Activated T-cell treated with anti-CD3 and anti-CD28 coated beads, Interleukin-2, amount 50 U/mL, for 24 hours (primary cell): ENCODE measurements at regions not wholly inside any gene's neighbourhood (a gene's known extent, or its start where the extent isn't known, plus 50 kb on each side); places are given as distances from the start of the nearest gene placed in this dataset.

Experiments
- DNase-seq: peaks from one replicate; pipeline ENCODE4 v3.0.0-alpha.2; 2020
- H3K27ac Mint-ChIP-seq: 2 replicates; pipeline ENCODE4 v1.8.0; 2020; ENCODE audit warnings: mild to moderate bottlenecking, mixed read lengths
- H3K27me3 Mint-ChIP-seq: 2 replicates; pipeline ENCODE4 v1.8.0; 2020; ENCODE audit warnings: mixed read lengths
- H3K36me3 Mint-ChIP-seq: 2 replicates; pipeline ENCODE4 v1.8.0; 2020; ENCODE audit warnings: low read depth, mixed read lengths
- H3K4me1 Mint-ChIP-seq: 2 replicates; pipeline ENCODE4 v1.8.0; 2020; ENCODE audit warnings: low read depth, mixed read lengths
- H3K4me3 Mint-ChIP-seq: 2 replicates; pipeline ENCODE4 v1.8.0; 2020; ENCODE audit warnings: mild to moderate bottlenecking, moderate library complexity, mixed read lengths
- H3K9me3 Mint-ChIP-seq: 2 replicates; pipeline ENCODE4 v1.8.0; 2020; ENCODE audit warnings: mixed read lengths

- Mint-ChIP-seq H3K27me3 (no peaks in the 10 kb centered on the region), H3K9me3 (peaks cover 8% of the 10 kb centered on the region), H3K27ac (no peak overlapping the region), H3K4me1 (no peaks in the 10 kb centered on the region), H3K36me3 (no peaks in the 10 kb centered on the region), H3K4me3 (no peak overlapping the region)
- DNase-seq: no peak
Measured at GRCh38 chr10:36676756-36677430, 448.5 kb upstream of the ANKRD30A start.

- no peaks in the 10 kb centered on the region for H3K4me1 Mint-ChIP-seq
Measured at GRCh38 chr10:36676321-36676720, 449.1 kb upstream of the ANKRD30A start.

DNA sequence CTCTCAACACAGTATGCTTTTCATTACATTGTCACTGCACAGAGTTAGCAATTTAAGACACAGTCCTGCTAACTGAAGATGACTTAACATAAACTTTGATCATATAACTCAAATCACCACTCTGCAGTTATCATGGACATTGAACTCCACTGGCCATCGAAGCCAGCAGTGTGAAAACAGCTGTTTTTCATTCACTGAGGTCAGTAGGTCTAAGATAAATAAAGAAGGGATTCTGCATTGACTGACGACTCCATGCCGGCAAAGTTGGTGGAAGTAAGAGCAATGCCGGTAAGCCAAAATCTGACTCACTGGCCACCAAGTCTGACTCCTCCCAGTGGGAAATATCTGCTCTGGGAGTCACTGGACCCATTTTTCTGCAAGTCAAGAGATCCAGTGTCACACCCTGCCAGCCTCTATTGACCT is 449.9 kb upstream of the ANKRD30A start:
- no peaks in the 10 kb centered on the region for H3K27me3 Mint-ChIP-seq
- peaks cover 10% of the 10 kb centered on the region for H3K9me3 Mint-ChIP-seq
- no peaks in the 10 kb centered on the region for H3K4me1 Mint-ChIP-seq
- H3K27ac Mint-ChIP-seq: no peak overlapping the region
- no peaks in the 10 kb centered on the region for H3K36me3 Mint-ChIP-seq
- no peak for DNase-seq
- H3K4me3 Mint-ChIP-seq: no peak overlapping the region

More at GRCh38 chr10:36676321-36676720, 449.1 kb upstream of the ANKRD30A start:
- H3K9me3 Mint-ChIP-seq: peaks cover 10% of the 10 kb centered on the region
- H3K27me3 Mint-ChIP-seq: no peaks in the 10 kb centered on the region
- DNase-seq: no peak
- H3K36me3 Mint-ChIP-seq: no peaks in the 10 kb centered on the region
- H3K27ac Mint-ChIP-seq: no peak overlapping the region
- no peak overlapping the region for H3K4me3 Mint-ChIP-seq

DNA sequence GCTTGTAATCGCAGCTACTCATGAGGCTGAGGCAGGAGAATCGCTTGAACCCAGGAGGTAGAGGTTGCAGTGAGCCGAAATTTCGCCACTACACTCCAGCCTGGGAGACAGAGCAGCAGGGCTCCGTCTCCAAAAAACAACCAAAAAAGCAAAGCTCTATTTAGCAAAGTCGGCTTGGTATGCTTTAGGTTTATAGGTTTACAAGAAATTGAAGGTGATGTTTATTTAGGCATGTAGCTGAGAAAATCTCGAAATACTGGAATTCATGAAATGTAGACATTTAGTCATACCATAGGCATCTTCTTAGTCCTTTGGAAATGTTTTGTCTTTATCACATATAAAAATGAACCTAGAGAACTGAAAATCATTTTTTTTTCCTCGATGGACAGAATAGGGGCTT is 453.8 kb upstream of the ANKRD30A start:
- no peak for DNase-seq
- H3K4me3 Mint-ChIP-seq: no peak overlapping the region
- peaks cover 10% of the 10 kb centered on the region for H3K9me3 Mint-ChIP-seq
- no peaks in the 10 kb centered on the region for H3K27me3 Mint-ChIP-seq
- no peaks in the 10 kb centered on the region for H3K4me1 Mint-ChIP-seq
- H3K27ac Mint-ChIP-seq: no peak overlapping the region
- no peaks in the 10 kb centered on the region for H3K36me3 Mint-ChIP-seq

DNA sequence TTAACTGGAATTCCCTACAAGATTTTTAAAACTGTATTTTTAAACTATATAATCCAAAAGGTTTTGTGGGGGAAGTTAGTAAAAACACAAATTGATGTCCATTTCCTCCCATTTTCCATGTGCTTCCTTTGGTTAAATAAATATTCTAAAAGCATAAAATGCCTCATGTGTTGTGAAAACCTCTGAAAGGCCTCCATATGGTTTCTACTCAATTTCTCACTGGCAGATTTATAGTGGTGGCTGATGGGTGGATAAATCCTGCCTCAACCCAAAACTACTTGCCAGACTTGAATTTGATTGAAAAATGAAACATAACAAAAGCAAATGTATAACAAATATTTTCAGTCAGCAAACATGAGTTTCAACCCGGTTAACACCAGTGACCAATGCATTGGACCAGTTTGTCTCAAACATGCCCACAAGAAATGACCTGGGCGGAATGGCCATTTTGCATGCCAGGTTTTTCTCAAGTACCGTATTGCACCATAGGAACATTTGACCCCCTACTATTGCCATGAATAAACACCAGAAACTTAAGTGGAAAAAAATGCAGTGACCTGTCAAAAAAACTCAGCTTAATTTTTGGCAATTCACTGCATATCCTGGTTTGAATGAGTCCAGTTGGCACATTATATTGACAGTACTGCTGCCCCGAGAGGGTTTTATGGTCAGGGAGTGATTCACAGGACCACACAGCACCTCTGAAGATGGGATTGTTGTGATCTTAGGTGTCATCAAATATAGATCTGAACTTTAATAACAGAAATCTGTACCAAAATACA is 454.6 kb upstream of the ANKRD30A start:
- H3K36me3 Mint-ChIP-seq: no peaks in the 10 kb centered on the region

DNA sequence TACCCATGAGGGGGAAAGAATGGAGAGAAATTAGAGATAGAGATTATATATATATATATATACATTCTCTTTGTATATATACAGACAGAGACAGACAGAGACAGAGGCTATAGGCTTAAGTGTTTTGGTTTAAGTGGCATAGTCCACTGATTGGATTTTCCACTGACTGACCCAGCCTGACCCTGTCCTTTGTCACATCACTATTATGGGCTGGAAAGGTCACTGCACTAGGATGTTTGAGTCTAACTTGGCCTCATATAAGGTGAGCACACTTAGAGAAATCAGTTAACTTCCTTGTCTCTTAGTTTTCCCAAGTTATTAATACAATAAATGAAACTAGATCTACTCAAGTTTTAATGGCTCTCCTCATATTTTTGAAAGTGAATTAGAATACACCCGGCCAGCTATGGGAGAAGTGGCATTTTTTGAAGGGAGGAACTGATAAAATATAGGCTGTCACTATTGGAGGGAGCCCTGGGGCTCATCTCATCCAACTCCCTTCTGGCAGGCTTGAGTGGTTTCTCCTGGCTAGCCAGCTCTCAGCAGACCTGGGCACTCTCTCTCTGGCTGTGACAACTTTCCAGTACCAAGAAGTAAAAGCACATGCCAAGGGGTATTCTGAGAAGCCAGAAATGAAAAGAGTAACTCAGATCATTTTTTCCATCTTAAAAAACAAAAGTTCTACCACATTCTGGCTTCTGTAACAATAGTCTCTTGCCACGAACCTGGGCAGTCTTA is 455.6 kb upstream of the ANKRD30A start:
- H3K4me1 Mint-ChIP-seq: no peaks in the 10 kb centered on the region
- H3K36me3 Mint-ChIP-seq: no peaks in the 10 kb centered on the region
- H3K4me3 Mint-ChIP-seq: no peak overlapping the region
- no peaks in the 10 kb centered on the region for H3K27me3 Mint-ChIP-seq
- peaks cover 4% of the 10 kb centered on the region for H3K9me3 Mint-ChIP-seq
- no peak overlapping the region for H3K27ac Mint-ChIP-seq
- no peak for DNase-seq

More for the DNA sequence above, 454.6 kb upstream of the ANKRD30A start:
- Mint-ChIP-seq H3K27ac (no peak overlapping the region), H3K9me3 (peaks cover 8% of the 10 kb centered on the region), H3K4me1 (no peaks in the 10 kb centered on the region), H3K27me3 (no peaks in the 10 kb centered on the region), H3K4me3 (no peak overlapping the region)
- DNase-seq: no peak

DNA sequence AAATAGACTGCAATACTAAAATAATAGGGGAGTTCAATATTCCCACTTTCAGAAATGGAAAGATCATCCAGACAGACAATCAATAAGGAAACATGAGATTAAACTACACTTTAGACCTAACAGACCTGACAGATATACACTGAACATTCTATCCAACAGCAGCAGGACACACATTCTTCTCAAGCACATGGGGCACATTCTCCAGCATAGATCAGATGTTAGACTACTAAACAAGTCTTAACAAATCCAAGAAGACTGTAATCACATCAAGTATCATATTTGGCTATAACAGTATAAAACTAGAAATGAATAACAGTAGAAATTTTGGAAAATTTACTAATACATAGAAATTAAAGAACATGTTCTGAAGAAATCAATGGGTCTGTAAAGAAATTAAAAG is 458.9 kb upstream of the ANKRD30A start:
- H3K36me3 Mint-ChIP-seq: no peaks in the 10 kb centered on the region
- no peak overlapping the region for H3K4me3 Mint-ChIP-seq
- H3K9me3 Mint-ChIP-seq: peaks cover 6% of the 10 kb centered on the region
- no peaks in the 10 kb centered on the region for H3K4me1 Mint-ChIP-seq
- DNase-seq: no peak
- no peaks in the 10 kb centered on the region for H3K27me3 Mint-ChIP-seq
- no peak overlapping the region for H3K27ac Mint-ChIP-seq

DNA sequence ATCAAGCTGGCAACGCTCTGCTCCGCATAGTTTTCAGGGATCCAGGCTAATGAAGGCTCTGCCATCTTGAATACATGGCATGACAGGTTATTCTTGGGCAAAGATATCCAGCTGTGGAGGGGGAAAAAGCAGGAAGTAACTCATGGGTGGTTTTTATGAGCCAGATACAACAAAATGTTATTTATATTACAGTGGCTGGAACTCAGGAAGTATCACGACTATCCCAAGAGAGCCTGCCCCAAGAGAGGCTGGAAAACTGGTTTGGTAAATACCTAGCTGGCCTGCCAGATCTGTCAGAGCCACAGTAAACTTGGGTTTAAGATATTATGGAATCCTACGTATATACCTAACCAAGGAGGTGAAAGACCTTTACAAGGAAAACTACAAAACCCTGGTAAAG is 462.8 kb upstream of the ANKRD30A start:
- no peak for DNase-seq
- H3K9me3 Mint-ChIP-seq: peaks cover 13% of the 10 kb centered on the region
- H3K27me3 Mint-ChIP-seq: no peaks in the 10 kb centered on the region

DNA sequence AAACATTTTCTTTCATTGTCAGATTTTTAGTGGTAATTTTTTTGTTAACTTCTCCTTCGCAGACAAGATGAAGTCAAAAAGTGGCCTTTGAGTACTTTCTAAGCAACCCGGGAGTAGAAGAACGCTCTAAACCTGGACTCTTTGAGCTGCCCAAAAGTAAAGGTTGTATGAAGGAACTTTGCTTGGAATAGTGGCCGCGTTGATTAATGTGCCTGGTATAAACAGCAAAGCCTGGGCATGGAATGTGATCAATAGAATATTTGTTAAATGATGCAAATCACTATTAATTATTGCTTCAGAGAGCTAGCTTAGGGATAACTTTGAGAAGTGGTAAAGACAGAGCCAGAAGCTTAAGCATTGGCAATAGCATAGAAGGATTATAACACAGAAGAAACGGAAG is 475.1 kb upstream of the ANKRD30A start:
- Mint-ChIP-seq H3K36me3 (no peaks in the 10 kb centered on the region), H3K27ac (no peak overlapping the region), H3K4me1 (no peaks in the 10 kb centered on the region), H3K27me3 (no peaks in the 10 kb centered on the region), H3K9me3 (peaks cover 14% of the 10 kb centered on the region), H3K4me3 (no peak overlapping the region)
- DNase-seq: no peak

More for the DNA sequence above, 462.8 kb upstream of the ANKRD30A start:
- H3K36me3 Mint-ChIP-seq: no peaks in the 10 kb centered on the region
- H3K27ac Mint-ChIP-seq: no peak overlapping the region
- no peak overlapping the region for H3K4me3 Mint-ChIP-seq
- H3K4me1 Mint-ChIP-seq: no peaks in the 10 kb centered on the region

GRCh38 chr10:36647540-36647939 is 477.9 kb upstream of the ANKRD30A start:
- H3K36me3 Mint-ChIP-seq: no peaks in the 10 kb centered on the region
- peaks cover 8% of the 10 kb centered on the region for H3K9me3 Mint-ChIP-seq
- no peak for DNase-seq
- no peak overlapping the region for H3K27ac Mint-ChIP-seq
- no peak overlapping the region for H3K4me3 Mint-ChIP-seq
- H3K27me3 Mint-ChIP-seq: no peaks in the 10 kb centered on the region
- no peaks in the 10 kb centered on the region for H3K4me1 Mint-ChIP-seq

DNA sequence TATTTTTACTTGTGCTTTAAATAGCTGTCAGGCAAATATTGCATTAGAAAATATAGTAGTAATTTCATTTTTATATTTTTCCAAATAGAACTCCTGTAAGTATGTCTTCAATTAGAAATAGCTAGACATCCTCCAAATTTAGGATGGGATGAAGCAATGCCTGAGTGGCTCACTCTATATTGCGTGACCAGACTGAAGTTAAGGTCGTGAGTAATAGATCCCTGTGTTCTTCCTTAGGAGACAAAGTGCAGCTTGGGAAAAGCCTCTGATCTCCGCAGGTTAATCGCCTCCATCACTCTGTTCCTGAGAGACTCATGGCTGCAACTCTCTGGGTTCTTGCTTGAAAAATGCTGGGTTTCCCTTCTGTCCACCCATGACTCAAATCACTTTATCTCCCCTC is 484.8 kb upstream of the ANKRD30A start:
- no peaks in the 10 kb centered on the region for H3K27me3 Mint-ChIP-seq
- H3K4me3 Mint-ChIP-seq: no peak overlapping the region
- H3K27ac Mint-ChIP-seq: no peak overlapping the region
- H3K36me3 Mint-ChIP-seq: no peaks in the 10 kb centered on the region
- no peak for DNase-seq
- H3K4me1 Mint-ChIP-seq: no peaks in the 10 kb centered on the region
- peaks cover 12% of the 10 kb centered on the region for H3K9me3 Mint-ChIP-seq

- no peak overlapping the region for H3K27ac Mint-ChIP-seq
- no peak for DNase-seq
- no peaks in the 10 kb centered on the region for H3K4me1 Mint-ChIP-seq
- H3K27me3 Mint-ChIP-seq: no peaks in the 10 kb centered on the region
- peaks cover 12% of the 10 kb centered on the region for H3K9me3 Mint-ChIP-seq
- H3K4me3 Mint-ChIP-seq: no peak overlapping the region
- H3K36me3 Mint-ChIP-seq: no peaks in the 10 kb centered on the region
Measured at GRCh38 chr10:36638462-36639155, 486.8 kb upstream of the ANKRD30A start.

DNA sequence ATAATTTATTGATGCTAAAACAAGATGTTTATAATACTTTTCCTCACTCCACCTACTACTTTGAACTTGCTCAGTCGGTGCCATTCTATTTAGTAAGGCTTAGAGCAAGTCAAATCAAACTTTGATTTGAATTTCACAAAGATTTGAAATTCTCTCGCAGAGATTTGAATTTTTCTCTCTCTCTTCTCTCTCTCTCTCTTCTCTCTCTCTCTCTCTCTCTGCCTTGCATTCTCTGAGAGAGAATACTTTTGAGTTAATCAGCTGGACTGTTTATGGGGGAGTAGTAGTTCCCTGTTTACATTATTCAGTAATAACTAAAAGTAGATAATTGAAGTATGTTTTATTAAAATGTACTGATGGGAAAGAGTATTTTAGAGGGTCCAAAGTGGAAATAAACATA is 488.5 kb upstream of the ANKRD30A start:
- H3K4me3 Mint-ChIP-seq: no peak overlapping the region
- H3K27ac Mint-ChIP-seq: no peak overlapping the region
- no peaks in the 10 kb centered on the region for H3K27me3 Mint-ChIP-seq
- no peak for DNase-seq
- no peaks in the 10 kb centered on the region for H3K36me3 Mint-ChIP-seq
- no peaks in the 10 kb centered on the region for H3K4me1 Mint-ChIP-seq
- peaks cover 18% of the 10 kb centered on the region for H3K9me3 Mint-ChIP-seq

DNA sequence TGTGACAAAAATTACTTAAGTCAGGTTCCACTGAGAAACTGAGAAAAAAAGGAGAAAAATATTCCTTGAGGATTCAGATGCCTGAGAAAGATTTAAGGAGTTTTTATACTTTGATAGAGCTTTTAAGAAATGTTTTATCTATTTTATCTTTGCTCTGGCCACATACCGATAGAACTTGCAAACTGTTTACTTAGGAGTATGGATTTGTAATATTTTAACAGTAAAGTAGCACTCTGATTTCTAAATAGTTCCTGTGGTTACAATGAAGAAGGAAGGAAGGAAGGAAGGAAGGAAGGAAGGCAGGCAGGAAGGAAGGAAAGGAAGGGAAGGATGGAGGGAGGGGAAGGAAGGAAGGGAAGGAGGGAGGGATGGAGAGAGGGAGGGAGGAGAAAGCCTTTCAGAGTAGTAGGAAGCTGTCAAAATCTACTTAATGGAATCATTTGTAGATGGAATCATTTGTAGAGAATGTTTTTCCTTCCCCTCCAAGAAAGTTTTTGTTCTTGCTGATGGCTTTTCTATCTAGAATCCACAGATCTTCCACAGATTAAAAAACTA is 489.0 kb upstream of the ANKRD30A start:
- H3K4me3 Mint-ChIP-seq: no peak overlapping the region
- no peaks in the 10 kb centered on the region for H3K4me1 Mint-ChIP-seq
- no peaks in the 10 kb centered on the region for H3K27me3 Mint-ChIP-seq
- no peak overlapping the region for H3K27ac Mint-ChIP-seq
- H3K36me3 Mint-ChIP-seq: no peaks in the 10 kb centered on the region
- H3K9me3 Mint-ChIP-seq: peaks cover 16% of the 10 kb centered on the region
- DNase-seq: no peak
